IMR-90 (cell line): ENCODE measurements at regions not wholly inside any gene's neighbourhood (a gene's known extent, or its start where the extent isn't known, plus 50 kb on each side); places are given as distances from the start of the nearest gene placed in this dataset.

Experiments used
- ATAC-seq: fragments of 200-7000 bp; cut with Tn5 transposase; 2 replicates; pipeline ENCODE4 v1.9.1; 2020; ENCODE audit warnings: low read depth, mild to moderate bottlenecking, moderate library complexity
- BruUV-seq: library from RNA; stranded (reverse); fragments of 400-500 nt; replicated peaks from 2 replicates; lab custom pipeline; 2021; lab: Mats Ljungman, UMichigan
- CTCF ChIA-PET: fragments of 300-600 bp; formaldehyde crosslinking; extraction: SDS; loops from one replicate; lab custom pipeline; 2021; ENCODE audit warnings: antibody characterized with exemption; lab: Yijun Ruan, JAX
- POLR2A ChIA-PET: fragments of 300-600 bp; sonication (Branson Sonifier 250); formaldehyde crosslinking; loops from one replicate; lab custom pipeline; 2022; ENCODE audit warnings: antibody characterized with exemption; ENCODE audit not compliant: unreplicated experiment; lab: Charles Lee
- DNase-seq: peaks from one replicate; pipeline ENCODE4 v3.0.0; 2013
- H2AFZ ChIP-seq: replicated peaks from 2 replicates; pipeline ENCODE3; 2013; ENCODE audit warnings: low read length, mild to moderate bottlenecking; ENCODE audit not compliant: poor library complexity
- H2AK5ac ChIP-seq: 2 replicates; pipeline ENCODE4 v1.6.1; 2013; ENCODE audit warnings: low read depth, low read length, inconsistent platforms
- H2AK9ac ChIP-seq: replicated peaks from 2 replicates; pipeline ENCODE3; 2013; ENCODE audit warnings: mild to moderate bottlenecking, low read depth, low read length, moderate library complexity; ENCODE audit not compliant: poor library complexity
- H2BK120ac ChIP-seq: 2 replicates; pipeline ENCODE4 v1.6.1; 2013; ENCODE audit warnings: low read depth, low read length, inconsistent platforms
- H2BK15ac ChIP-seq: 3 replicates; pipeline ENCODE4 v1.6.1; 2013; ENCODE audit warnings: low read depth, low read length, inconsistent platforms
- H2BK20ac ChIP-seq: 2 replicates; pipeline ENCODE4 v1.6.1; 2013; ENCODE audit warnings: low read depth, mild to moderate bottlenecking, inconsistent platforms, low read length, moderate library complexity
- H2BK5ac ChIP-seq: 2 replicates; pipeline ENCODE4 v1.6.1; 2013; ENCODE audit warnings: mild to moderate bottlenecking, low read depth, low read length, inconsistent platforms; ENCODE audit not compliant: poor library complexity, severe bottlenecking
- H3K14ac ChIP-seq: replicated peaks from 2 replicates; pipeline ENCODE4 v1.6.1; 2013; ENCODE audit warnings: low read depth, low read length, inconsistent platforms
- H3K18ac ChIP-seq: 2 replicates; pipeline ENCODE4 v1.6.1; 2013; ENCODE audit warnings: low read depth, low read length, control low read depth
- H3K23ac ChIP-seq: 2 replicates; pipeline ENCODE4 v1.6.1; 2013; ENCODE audit warnings: low read depth, low read length, inconsistent platforms
- H3K27ac ChIP-seq: 2 replicates; pipeline ENCODE4 v1.5.1; 2013; ENCODE audit warnings: mild to moderate bottlenecking, control low read depth, low read length; ENCODE audit not compliant: insufficient read depth
- H3K27me3 ChIP-seq: 2 replicates; pipeline ENCODE4 v1.6.1; 2013; ENCODE audit warnings: low read length; ENCODE audit not compliant: control insufficient read depth, insufficient read depth
- H3K36me3 ChIP-seq: 2 replicates; pipeline ENCODE4 v1.6.1; 2013; ENCODE audit warnings: low read length, mixed read lengths; ENCODE audit not compliant: control insufficient read depth, insufficient read depth
- H3K4ac ChIP-seq: 2 replicates; pipeline ENCODE4 v1.6.1; 2013; ENCODE audit warnings: low read depth, low read length, inconsistent platforms
- H3K4me1 ChIP-seq: 2 replicates; pipeline ENCODE4 v1.6.1; 2013; ENCODE audit warnings: low read length, mixed read lengths; ENCODE audit not compliant: control insufficient read depth, insufficient read depth
- H3K4me2 ChIP-seq: 2 replicates; pipeline ENCODE4 v1.6.1; 2013; ENCODE audit warnings: low read depth, mild to moderate bottlenecking, control low read depth, low read length, moderate library complexity
- H3K4me3 ChIP-seq: 2 replicates; pipeline ENCODE4 v1.5.1; 2013; ENCODE audit warnings: low read depth, mild to moderate bottlenecking, control low read depth, low read length, moderate library complexity; ENCODE audit not compliant: insufficient read depth
- H3K56ac ChIP-seq: 2 replicates; pipeline ENCODE4 v1.6.1; 2013; ENCODE audit warnings: low read length, inconsistent platforms; ENCODE audit not compliant: insufficient read depth; ENCODE audit errors: extremely low read depth
- H3K79me1 ChIP-seq, 2 experiments: 2 replicates each; pipeline ENCODE4 v1.6.1; 2013; ENCODE audit warnings: low read length in 2 of 2, inconsistent platforms in 1 of 2, low read depth in 1 of 2
- H3K9ac ChIP-seq: 2 replicates; pipeline ENCODE4 v1.6.1; 2013; ENCODE audit warnings: low read depth, low read length, control low read depth
- H3K9me1 ChIP-seq: 2 replicates; pipeline ENCODE4 v1.6.1; 2013; ENCODE audit warnings: low read length, inconsistent platforms; ENCODE audit not compliant: insufficient read depth
- H3K9me3 ChIP-seq: 2 replicates; pipeline ENCODE4 v1.6.1; 2013; ENCODE audit warnings: low read length; ENCODE audit not compliant: control insufficient read depth, insufficient read depth
- H4K20me1 ChIP-seq: 2 replicates; pipeline ENCODE4 v1.6.1; 2013; ENCODE audit warnings: low read length, inconsistent platforms; ENCODE audit not compliant: insufficient read depth
- H4K5ac ChIP-seq: 2 replicates; pipeline ENCODE4 v1.6.1; 2013; ENCODE audit warnings: mild to moderate bottlenecking, low read depth, low read length, control low read depth
- H4K8ac ChIP-seq, 2 experiments: 2 replicates each; pipeline ENCODE4 v1.6.1; 2013; ENCODE audit warnings: low read depth in 2 of 2, low read length in 2 of 2, control low read depth in 1 of 2, inconsistent platforms in 1 of 2
- H4K91ac ChIP-seq: 2 replicates; pipeline ENCODE4 v1.6.1; 2013; ENCODE audit warnings: low read depth, low read length, inconsistent platforms; ENCODE audit not compliant: insufficient read depth
- BHLHE40 ChIP-seq: fragments of 150-350 bp; IDR thresholded peaks from 2 replicates; pipeline ENCODE4 v1.6.1; 2016; ENCODE audit warnings: mild to moderate bottlenecking, low read depth, low read length
- CEBPB ChIP-seq: IDR thresholded peaks from 2 replicates; pipeline ENCODE4 v1.6.1; 2012; ENCODE audit warnings: low read depth, low read length, improper control_type of control experiment
- CHD1 ChIP-seq: IDR thresholded peaks from 2 replicates; pipeline ENCODE4 v1.6.1; 2012; ENCODE audit warnings: low read depth, low read length, improper control_type of control experiment
- FOS ChIP-seq: fragments of 150-350 bp; IDR thresholded peaks from 2 replicates; pipeline ENCODE4 v1.6.1; 2016; ENCODE audit warnings: low read depth, low read length
- MAFK ChIP-seq: IDR thresholded peaks from 2 replicates; pipeline ENCODE4 v1.6.1; 2012; ENCODE audit warnings: low read depth, low read length, improper control_type of control experiment
- MAZ ChIP-seq: IDR thresholded peaks from 2 replicates; pipeline ENCODE4 v1.6.1; 2012; ENCODE audit warnings: low read depth, mild to moderate bottlenecking, low read length, improper control_type of control experiment, moderate library complexity, borderline replicate concordance
- NFE2L2 ChIP-seq: fragments of 150-350 bp; IDR thresholded peaks from 2 replicates; pipeline ENCODE4 v1.6.1; 2016; ENCODE audit warnings: low read depth, mild to moderate bottlenecking, low read length
- POLR2A ChIP-seq: IDR thresholded peaks from 2 replicates; pipeline ENCODE4 v1.6.1; 2012; ENCODE audit warnings: mild to moderate bottlenecking, low read depth, low read length
- RAD21 ChIP-seq: IDR thresholded peaks from 2 replicates; pipeline ENCODE4 v1.6.1; 2012; ENCODE audit warnings: low read length, improper control_type of control experiment
- RCOR1 ChIP-seq: IDR thresholded peaks from 2 replicates; pipeline ENCODE4 v1.6.1; 2012; ENCODE audit warnings: mild to moderate bottlenecking, low read length, improper control_type of control experiment; ENCODE audit not compliant: insufficient replicate concordance
- RFX5 ChIP-seq: IDR thresholded peaks from 2 replicates; pipeline ENCODE4 v1.8.0; 2012; ENCODE audit warnings: low read depth, mild to moderate bottlenecking, low read length, moderate library complexity
- SMC3 ChIP-seq: fragments of 150-350 bp; IDR thresholded peaks from 2 replicates; pipeline ENCODE4 v1.6.1; 2016; ENCODE audit warnings: low read depth, mild to moderate bottlenecking, antibody characterized with exemption, low read length, moderate library complexity
- WGBS, 2 experiments: methylation state at CpG; one replicate each; pipeline versions ENCODE4 v1.1.5 to v1.1.7; 2013; ENCODE audit warnings: missing lambda C conversion rate in 2 of 2; ENCODE audit not compliant: insufficient read length in 1 of 2; ENCODE audit errors: extremely low coverage in 2 of 2; 5-methylcytosine and 5-hydroxymethylcytosine counted together
- dilution Hi-C: fragments of 300-500 bp; cut with HindIII; formaldehyde crosslinking; loops from one replicate; pipeline ENCODE4 v1.14.3; 2018; ENCODE audit warnings: low sequenced_read_pairs; ENCODE audit not compliant: unreplicated experiment
- in situ Hi-C: fragments of 300-500 bp; cut with MboI; formaldehyde crosslinking; loops from 3 replicates; pipeline ENCODE4 v1.14.3; 2019; ENCODE audit warnings: low sequenced_read_pairs, inconsistent platforms, mixed read lengths
- intact Hi-C: fragments of 100-400 bp; cut with micrococcal nuclease; formaldehyde crosslinking; loops from 2 replicates; pipeline ENCODE4 v1.10.0; 2022
- TF ChIP-seq, protein P1 (sequence below): fragments of 150-350 bp; IDR thresholded peaks from 2 replicates; pipeline ENCODE4 v1.6.1; 2017; ENCODE audit warnings: mild to moderate bottlenecking, antibody characterized with exemption, low read length, low read depth
- TF ChIP-seq, protein P2 (sequence below): conservative IDR thresholded peaks from 2 replicates; pipeline ENCODE4 v1.5.1; 2012; ENCODE audit warnings: mild to moderate bottlenecking, low read depth, low read length, improper control_type of control experiment
- TF ChIP-seq, protein P3 (sequence below): fragments of 150-350 bp; IDR thresholded peaks from 2 replicates; pipeline ENCODE4 v1.6.1; 2016; ENCODE audit warnings: low read depth, mild to moderate bottlenecking, low read length, moderate library complexity, borderline replicate concordance

DNA sequence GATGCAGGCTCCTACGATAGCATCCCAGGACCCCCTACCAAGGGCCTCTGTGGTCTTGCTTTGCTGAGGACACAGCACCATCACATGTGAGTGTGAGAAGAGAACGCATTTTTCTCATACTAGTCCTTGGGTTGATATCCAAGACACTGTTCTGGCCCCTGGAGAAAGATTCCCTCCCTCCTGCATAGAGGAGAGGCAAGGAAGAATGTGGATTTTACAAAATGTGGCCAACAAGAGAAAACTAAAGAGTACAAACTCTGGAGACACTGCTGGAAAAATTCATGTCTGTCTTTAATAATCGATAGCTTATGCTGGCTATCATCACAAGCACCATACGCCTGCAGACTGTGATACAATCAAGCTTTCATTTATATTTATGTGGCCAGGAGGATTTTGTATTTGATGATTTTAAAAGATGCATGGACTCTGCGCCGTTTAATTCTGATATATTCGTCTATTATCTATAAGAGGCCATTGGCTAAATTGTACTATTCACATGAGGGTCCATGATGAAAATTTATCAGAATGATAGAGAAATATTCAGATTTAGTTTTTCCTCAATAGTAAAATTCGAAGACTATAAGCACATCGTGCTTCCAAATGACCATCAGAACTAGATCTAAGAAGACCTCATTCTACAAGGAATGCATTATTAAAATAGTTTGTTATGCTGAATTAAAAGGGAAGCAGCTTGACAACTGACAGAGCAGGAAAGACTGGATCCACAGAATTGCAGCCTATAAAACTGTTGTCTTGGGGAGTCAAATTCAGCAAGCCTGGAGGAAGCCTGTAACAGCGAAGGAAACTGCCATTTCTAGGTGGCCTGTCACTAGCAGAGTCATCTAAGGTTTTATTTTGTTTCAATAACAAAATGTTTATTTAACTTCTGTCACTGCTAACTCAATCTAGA, 578.7 kb downstream of the DIAPH3 start:
- Histone ChIP-seq H3K56ac (no peak overlapping the region), H4K8ac (no peak overlapping the region), H3K4me2 (no peak overlapping the region), H3K18ac (no peak overlapping the region), H2BK120ac (no peak overlapping the region), H4K5ac (no peak overlapping the region), H4K20me1 (no peaks in the 10 kb centered on the region), H2BK5ac (no peak overlapping the region), H2AK5ac (no peak overlapping the region), H2AK9ac (no peak overlapping the region), H3K4me1 (no peaks in the 10 kb centered on the region), H3K9me1 (no peaks in the 10 kb centered on the region), H3K23ac (no peak overlapping the region), H3K36me3 (no peaks in the 10 kb centered on the region), H3K14ac (no peak overlapping the region), H3K4me3 (no peak overlapping the region), H3K4ac (no peak overlapping the region), H3K79me1 (no peaks in the 10 kb centered on the region), H2BK15ac (no peak overlapping the region), H3K27ac (no peak overlapping the region), H3K9me3 (no peaks in the 10 kb centered on the region), H3K27me3 (peaks cover 2% of the 10 kb centered on the region; the same call in 1 of the 2 replicates), H2AFZ (no peak overlapping the region), H3K9ac (no peak overlapping the region), H2BK20ac (no peak overlapping the region), H4K91ac (no peak overlapping the region)
- dilution Hi-C loops, result no loop called here
- no CpG with 5 or more reads among the region's 10 CpGs for WGBS, 2 experiments
- intact Hi-C loops, result no loop called here
- ChIA-PET CTCF (no interaction called here), POLR2A (no interaction called here)
- ATAC-seq (no peak), DNase-seq (no peak)
- BruUV-seq, result no TSS peak
- in situ Hi-C loops, result no loop called here
- TF ChIP-seq BHLHE40 (no peak), FOS (no peak), MAZ (no peak), SMC3 (no peak), RAD21 (no peak), RCOR1 (no peak), NFE2L2 (no peak), MAFK (no peak), CEBPB (no peak), POLR2A (no peak), CHD1 (no peak), RFX5 (no peak)
- TF ChIP-seq, protein P1, sequence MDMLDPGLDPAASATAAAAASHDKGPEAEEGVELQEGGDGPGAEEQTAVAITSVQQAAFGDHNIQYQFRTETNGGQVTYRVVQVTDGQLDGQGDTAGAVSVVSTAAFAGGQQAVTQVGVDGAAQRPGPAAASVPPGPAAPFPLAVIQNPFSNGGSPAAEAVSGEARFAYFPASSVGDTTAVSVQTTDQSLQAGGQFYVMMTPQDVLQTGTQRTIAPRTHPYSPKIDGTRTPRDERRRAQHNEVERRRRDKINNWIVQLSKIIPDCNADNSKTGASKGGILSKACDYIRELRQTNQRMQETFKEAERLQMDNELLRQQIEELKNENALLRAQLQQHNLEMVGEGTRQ, result no peak
- TF ChIP-seq, protein P2, sequence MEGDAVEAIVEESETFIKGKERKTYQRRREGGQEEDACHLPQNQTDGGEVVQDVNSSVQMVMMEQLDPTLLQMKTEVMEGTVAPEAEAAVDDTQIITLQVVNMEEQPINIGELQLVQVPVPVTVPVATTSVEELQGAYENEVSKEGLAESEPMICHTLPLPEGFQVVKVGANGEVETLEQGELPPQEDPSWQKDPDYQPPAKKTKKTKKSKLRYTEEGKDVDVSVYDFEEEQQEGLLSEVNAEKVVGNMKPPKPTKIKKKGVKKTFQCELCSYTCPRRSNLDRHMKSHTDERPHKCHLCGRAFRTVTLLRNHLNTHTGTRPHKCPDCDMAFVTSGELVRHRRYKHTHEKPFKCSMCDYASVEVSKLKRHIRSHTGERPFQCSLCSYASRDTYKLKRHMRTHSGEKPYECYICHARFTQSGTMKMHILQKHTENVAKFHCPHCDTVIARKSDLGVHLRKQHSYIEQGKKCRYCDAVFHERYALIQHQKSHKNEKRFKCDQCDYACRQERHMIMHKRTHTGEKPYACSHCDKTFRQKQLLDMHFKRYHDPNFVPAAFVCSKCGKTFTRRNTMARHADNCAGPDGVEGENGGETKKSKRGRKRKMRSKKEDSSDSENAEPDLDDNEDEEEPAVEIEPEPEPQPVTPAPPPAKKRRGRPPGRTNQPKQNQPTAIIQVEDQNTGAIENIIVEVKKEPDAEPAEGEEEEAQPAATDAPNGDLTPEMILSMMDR, result no peak
- TF ChIP-seq, protein P3, sequence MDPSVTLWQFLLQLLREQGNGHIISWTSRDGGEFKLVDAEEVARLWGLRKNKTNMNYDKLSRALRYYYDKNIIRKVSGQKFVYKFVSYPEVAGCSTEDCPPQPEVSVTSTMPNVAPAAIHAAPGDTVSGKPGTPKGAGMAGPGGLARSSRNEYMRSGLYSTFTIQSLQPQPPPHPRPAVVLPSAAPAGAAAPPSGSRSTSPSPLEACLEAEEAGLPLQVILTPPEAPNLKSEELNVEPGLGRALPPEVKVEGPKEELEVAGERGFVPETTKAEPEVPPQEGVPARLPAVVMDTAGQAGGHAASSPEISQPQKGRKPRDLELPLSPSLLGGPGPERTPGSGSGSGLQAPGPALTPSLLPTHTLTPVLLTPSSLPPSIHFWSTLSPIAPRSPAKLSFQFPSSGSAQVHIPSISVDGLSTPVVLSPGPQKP, result no peak
